Lung (tissue), 11 donors: ENCODE measurements at regions not wholly inside any gene's neighbourhood (a gene's known extent, or its start where the extent isn't known, plus 50 kb on each side); places are given as distances from the start of the nearest gene placed in this dataset.
A peak's percentile ranks its signal among the peaks of the same experiment; 100 is the strongest.
"Not testable (repeated sequence)": the region's sequence is repeated elsewhere in the genome, so short reads cannot be mapped to it uniquely, and the experiment has no call there.

Experiments used
- ATAC-seq: fragments of 200-7000 bp; cut with Tn5 transposase; one replicate; pipeline ENCODE4 v1.9.1; 2020; ENCODE audit warnings: moderate number of reproducible peaks; ENCODE audit not compliant: insufficient read depth, low FRiP score
- DNase-seq, 3 donors: peaks; one replicate each; pipeline ENCODE4 v3.0.0-alpha.2; 2013 to 2017
- H3K27ac ChIP-seq, 2 donors: one replicate each; pipeline ENCODE4 v1.5.1; 2013; ENCODE audit warnings: mild to moderate bottlenecking in 2 of 2, moderate library complexity in 2 of 2, control low read depth in 1 of 2, inconsistent platforms in 1 of 2, low read depth in 1 of 2, low read length in 1 of 2
- H3K27me3 ChIP-seq, 3 donors: one replicate each; pipeline ENCODE4 v1.5.1; 2013; ENCODE audit warnings: low read length in 2 of 3; ENCODE audit not compliant: control insufficient read depth in 3 of 3, insufficient read depth in 3 of 3
- H3K36me3 ChIP-seq, 4 donors: one replicate each; pipeline ENCODE4 v1.5.1; 2013; ENCODE audit warnings: low read length in 4 of 4, mild to moderate bottlenecking in 1 of 4, moderate library complexity in 1 of 4; ENCODE audit not compliant: control insufficient read depth in 4 of 4, insufficient read depth in 4 of 4
- H3K4me1 ChIP-seq, 5 donors: one replicate each; pipeline ENCODE4 v1.5.1; 2013; ENCODE audit warnings: low read length in 5 of 5, mild to moderate bottlenecking in 2 of 5, moderate library complexity in 1 of 5; ENCODE audit not compliant: control insufficient read depth in 5 of 5, insufficient read depth in 5 of 5
- H3K4me3 ChIP-seq: one replicate; pipeline ENCODE4 v1.5.1; 2013; ENCODE audit warnings: mild to moderate bottlenecking, control low read depth, moderate library complexity
- H3K9ac ChIP-seq, 2 donors: one replicate each; pipeline ENCODE4 v1.5.1; 2013; ENCODE audit warnings: low read length in 2 of 2, control low read depth in 1 of 2; ENCODE audit not compliant: insufficient read depth in 1 of 2
- H3K9me3 ChIP-seq, 4 donors: one replicate each; pipeline ENCODE4 v1.5.1; 2013; ENCODE audit warnings: low read length in 3 of 4, mild to moderate bottlenecking in 1 of 4, moderate library complexity in 1 of 4; ENCODE audit not compliant: control insufficient read depth in 4 of 4, insufficient read depth in 3 of 4
- WGBS, 2 donors: extraction: QIAGEN DNeasy Blood & Tissue Kit; methylation state at CpG; one replicate each; pipeline ENCODE4 v1.1.7; 2013; 5-methylcytosine and 5-hydroxymethylcytosine counted together
- TF ChIP-seq, protein P1 (sequence below): IDR thresholded peaks from 2 replicates; pipeline ENCODE4 v1.5.1; 2012; ENCODE audit warnings: mild to moderate bottlenecking; ENCODE audit errors: control extremely low read depth, extremely low read depth
- donor health status: control.
- donor health status: control.
- donor health status: Bipolar disorder and iron deficiency.
- donor health status: healthy.
- donor health status: DM: yes; HTN: yes; CAD: no.

DNA sequence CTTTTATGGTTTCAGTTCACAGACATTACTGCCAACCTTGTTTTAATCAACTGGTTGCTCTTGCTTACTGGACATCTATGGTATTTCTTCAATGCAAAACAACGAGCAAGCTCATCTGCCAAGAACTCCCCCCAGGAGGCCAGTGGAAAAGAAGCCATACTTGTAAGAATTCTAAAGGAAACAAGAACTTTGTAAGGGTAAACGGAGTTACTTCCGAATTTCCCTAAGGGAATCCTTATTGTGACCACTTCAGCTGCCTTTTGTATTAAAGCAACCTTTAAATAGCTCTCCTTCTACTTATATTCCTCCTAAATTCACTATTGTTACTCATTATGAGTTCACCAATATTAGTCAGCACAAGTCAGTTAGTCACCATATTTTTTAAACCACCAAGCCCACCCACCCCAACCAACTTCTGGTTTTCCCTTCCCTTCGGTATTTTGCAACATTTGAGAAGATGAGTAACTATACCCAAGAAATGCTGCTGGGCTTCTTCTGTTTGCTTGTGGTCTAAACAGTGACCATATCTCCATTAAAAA, 602.8 kb upstream of the DIPK2B start:
- Histone ChIP-seq H3K4me1 (peaks cover 0 to 7% (median 0%) of the 10 kb centered on the region in 5 donors), H3K4me3 (no peak overlapping the region), H3K9me3 (peaks cover 0 to 2% (median 0%) of the 10 kb centered on the region in 4 donors), H3K36me3 (no peaks in the 10 kb centered on the region), H3K27ac (no peak overlapping the region), H3K27me3 (peaks cover 0 to 8% (median 3%) of the 10 kb centered on the region in 3 donors), H3K9ac (no peak overlapping the region)
- TF ChIP-seq, protein P1, sequence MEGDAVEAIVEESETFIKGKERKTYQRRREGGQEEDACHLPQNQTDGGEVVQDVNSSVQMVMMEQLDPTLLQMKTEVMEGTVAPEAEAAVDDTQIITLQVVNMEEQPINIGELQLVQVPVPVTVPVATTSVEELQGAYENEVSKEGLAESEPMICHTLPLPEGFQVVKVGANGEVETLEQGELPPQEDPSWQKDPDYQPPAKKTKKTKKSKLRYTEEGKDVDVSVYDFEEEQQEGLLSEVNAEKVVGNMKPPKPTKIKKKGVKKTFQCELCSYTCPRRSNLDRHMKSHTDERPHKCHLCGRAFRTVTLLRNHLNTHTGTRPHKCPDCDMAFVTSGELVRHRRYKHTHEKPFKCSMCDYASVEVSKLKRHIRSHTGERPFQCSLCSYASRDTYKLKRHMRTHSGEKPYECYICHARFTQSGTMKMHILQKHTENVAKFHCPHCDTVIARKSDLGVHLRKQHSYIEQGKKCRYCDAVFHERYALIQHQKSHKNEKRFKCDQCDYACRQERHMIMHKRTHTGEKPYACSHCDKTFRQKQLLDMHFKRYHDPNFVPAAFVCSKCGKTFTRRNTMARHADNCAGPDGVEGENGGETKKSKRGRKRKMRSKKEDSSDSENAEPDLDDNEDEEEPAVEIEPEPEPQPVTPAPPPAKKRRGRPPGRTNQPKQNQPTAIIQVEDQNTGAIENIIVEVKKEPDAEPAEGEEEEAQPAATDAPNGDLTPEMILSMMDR: no peak
- WGBS, 2 donors: 40 to 45% methylated on average over 4 of the region's 4 CpGs
- ATAC-seq: no peak
- no peak for DNase-seq

DNA sequence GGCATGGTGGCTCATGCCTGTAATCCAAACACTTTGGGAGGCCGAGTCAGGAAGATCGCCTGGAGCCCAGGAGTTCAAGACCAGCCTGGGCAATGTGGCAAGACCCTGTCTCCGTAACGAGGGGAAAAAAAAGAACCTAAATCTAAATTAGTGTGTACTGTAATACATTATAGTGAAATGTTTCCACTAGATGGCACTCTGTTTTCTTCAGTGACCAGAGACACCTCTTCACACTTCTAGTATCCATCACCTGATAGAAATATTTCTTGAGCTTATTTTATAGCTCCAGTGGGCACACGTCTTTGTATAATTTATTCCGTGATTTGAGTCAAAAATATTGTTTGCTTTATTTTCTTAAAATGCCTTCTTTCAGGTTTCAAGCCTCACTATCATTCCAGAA, 600.9 kb upstream of the DIPK2B start:
- Histone ChIP-seq H3K4me3 (no peak overlapping the region), H3K27ac (no peak overlapping the region), H3K4me1 (peaks cover 0 to 7% (median 0%) of the 10 kb centered on the region in 5 donors), H3K36me3 (no peaks in the 10 kb centered on the region), H3K9ac (no peak overlapping the region), H3K9me3 (peaks cover 0 to 2% (median 0%) of the 10 kb centered on the region in 4 donors), H3K27me3 (peaks cover 0 to 12% (median 3%) of the 10 kb centered on the region in 3 donors)
- TF ChIP-seq, protein P1: peak; percentile 7
- WGBS, 2 donors: 30 to 35% methylated on average over 6 of the region's 6 CpGs
- DNase-seq (no peak), ATAC-seq (peak; percentile 55)

DNA sequence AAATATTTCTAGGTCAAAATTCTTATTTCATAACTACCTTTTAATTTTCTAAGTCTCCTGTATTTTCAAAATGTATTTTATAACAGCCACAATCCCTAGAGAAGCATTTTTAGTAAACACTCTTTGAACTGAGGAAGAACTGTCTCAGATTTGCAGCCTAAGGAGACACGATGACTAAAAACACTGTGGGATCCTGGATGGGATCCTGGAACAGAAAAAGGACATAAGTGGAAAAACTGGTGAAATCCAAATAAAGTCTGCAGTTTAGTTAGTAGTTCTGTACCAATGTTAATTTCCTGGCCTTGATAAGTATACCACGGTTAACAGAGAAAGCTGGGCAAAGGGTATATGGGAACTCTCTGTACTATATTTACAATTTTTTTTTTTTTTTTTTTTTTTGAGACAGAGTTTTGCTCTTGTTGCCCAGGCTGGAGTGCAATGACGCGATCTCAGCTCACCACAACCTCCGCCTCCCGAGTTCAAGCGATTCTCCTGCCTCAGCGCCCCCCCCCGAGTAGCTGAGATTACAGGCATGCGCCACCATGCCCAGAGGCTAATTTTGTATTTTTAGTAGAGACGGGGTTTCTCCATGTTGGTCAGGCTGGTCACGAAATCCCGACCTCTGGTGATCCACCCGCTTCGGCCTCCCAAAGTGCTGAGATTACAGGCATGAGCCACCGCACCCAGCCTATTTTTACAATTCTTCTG, 600.2 kb upstream of the DIPK2B start:
- H3K36me3 ChIP-seq, H3K4me3 ChIP-seq, H3K9ac ChIP-seq, ATAC-seq, H3K27ac ChIP-seq, H3K9me3 ChIP-seq, DNase-seq, H3K4me1 ChIP-seq: not testable (repeated sequence)
- 72 to 76% methylated on average over 8 to 9 of the region's 16 CpGs for WGBS, 2 donors
- peaks cover 0 to 12% (median 3%) of the 10 kb centered on the region in 3 donors for H3K27me3 ChIP-seq

DNA sequence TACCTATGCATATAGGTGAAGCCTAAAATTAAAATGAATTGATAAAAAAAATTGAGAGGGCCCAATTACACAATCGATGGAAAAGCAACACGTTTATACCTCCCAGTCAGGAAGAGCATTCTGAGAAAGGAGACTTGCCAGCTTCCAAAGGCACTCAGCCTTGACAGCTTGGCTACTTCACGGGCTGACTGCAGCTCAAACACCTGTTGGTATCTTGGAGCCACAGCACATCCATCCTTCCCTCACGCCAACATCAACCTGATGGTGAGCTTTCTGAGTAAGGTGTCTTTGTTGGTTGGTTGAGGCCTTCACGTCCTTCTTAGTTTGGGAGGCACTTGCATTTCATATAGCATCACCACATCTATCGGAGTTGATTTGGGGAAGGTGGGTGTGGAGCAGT, 598.9 kb upstream of the DIPK2B start:
- H3K9ac ChIP-seq: no peak overlapping the region
- DNase-seq: no peak
- H3K27me3 ChIP-seq: peaks cover 0 to 12% (median 3%) of the 10 kb centered on the region in 3 donors
- 70 to 87% methylated on average over 6 of the region's 6 CpGs for WGBS, 2 donors
- H3K4me3 ChIP-seq: no peak overlapping the region
- ATAC-seq: no peak
- no peaks in the 10 kb centered on the region for H3K9me3 ChIP-seq
- H3K4me1 ChIP-seq: peaks cover 0 to 7% (median 0%) of the 10 kb centered on the region in 5 donors
- TF ChIP-seq, protein P1: no peak
- H3K36me3 ChIP-seq: no peaks in the 10 kb centered on the region
- H3K27ac ChIP-seq: no peak overlapping the region
